NB4 (cell line): ENCODE measurements at regions not wholly inside any gene's neighbourhood (a gene's known extent, or its start where the extent isn't known, plus 50 kb on each side); places are given as distances from the start of the nearest gene placed in this dataset.

Source experiments
- CTCF ChIP-seq: IDR thresholded peaks from one replicate; pipeline ENCODE4 v1.5.1; 2012; ENCODE audit warnings: low read depth, low read length
- MYC ChIP-seq: IDR thresholded peaks from 2 replicates; pipeline ENCODE4 v1.6.1; 2011; ENCODE audit warnings: low read depth, low read length
- POLR2A ChIP-seq: IDR thresholded peaks from 2 replicates; pipeline ENCODE4 v1.6.1; 2011; ENCODE audit warnings: mild to moderate bottlenecking; ENCODE audit not compliant: insufficient read length; ENCODE audit errors: extremely low read depth
- TF ChIP-seq, protein P1 (sequence below): IDR thresholded peaks from 2 replicates; pipeline ENCODE4 v1.6.1; 2011; ENCODE audit warnings: low read depth, low read length

GRCh38 chr10:128985036-128985435 is 482.0 kb upstream of the MGMT start:
- TF ChIP-seq CTCF (no peak), POLR2A (no peak), MYC (no peak)
- TF ChIP-seq, protein P1, sequence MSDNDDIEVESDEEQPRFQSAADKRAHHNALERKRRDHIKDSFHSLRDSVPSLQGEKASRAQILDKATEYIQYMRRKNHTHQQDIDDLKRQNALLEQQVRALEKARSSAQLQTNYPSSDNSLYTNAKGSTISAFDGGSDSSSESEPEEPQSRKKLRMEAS, result no peak
